ENCODE measurements at regions not wholly inside any gene's neighbourhood (a gene's known extent, or its start where the extent isn't known, plus 50 kb on each side); places are given as distances from the start of the nearest gene placed in this dataset.

DNA sequence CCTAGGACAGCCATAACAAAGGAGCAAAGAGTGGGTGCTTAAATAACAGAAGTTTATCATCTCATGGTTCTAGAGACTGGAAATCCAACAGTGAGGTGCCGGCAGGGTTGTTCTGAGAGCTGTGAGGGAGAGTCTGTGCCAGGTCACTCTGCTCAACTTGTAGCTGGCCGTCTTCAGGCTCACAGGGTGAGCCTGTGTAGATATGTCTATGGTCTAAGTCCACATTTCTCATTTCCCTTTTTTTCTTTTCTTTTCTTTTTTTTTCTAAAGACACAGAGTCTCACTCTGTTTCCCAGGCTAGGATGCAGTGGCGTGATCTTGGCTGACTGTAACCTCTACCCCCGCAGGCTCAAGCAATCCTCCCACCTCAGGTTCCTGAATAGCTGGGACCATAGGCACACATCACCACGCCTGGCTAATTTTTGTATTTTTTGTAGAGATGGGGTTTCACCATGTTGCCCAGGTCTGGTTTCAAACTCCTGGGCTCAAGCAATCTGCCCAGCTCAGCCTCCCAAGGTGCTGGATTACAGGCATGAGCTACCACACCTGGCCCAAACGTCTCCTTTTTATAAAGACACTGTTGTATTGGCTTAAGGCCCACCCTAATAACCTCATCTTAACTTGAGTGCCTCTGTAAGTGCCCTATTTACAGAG, 142.2 kb downstream of the SP3 start (continued):
- TF ChIP-seq, protein P1, sequence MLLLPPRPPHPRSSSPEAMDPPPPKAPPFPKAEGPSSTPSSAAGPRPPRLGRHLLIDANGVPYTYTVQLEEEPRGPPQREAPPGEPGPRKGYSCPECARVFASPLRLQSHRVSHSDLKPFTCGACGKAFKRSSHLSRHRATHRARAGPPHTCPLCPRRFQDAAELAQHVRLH (CRISPR knock-in tag; IDR thresholded peaks at IDR 0.05; ENCODE audit: borderline replicate concordance, low read depth), result no peak
- TF ChIP-seq PCBP2 (optimal IDR thresholded peaks at IDR 0.05; ENCODE audit: low read depth, low read length, poor library complexity, severe bottlenecking), result no peak

DNA sequence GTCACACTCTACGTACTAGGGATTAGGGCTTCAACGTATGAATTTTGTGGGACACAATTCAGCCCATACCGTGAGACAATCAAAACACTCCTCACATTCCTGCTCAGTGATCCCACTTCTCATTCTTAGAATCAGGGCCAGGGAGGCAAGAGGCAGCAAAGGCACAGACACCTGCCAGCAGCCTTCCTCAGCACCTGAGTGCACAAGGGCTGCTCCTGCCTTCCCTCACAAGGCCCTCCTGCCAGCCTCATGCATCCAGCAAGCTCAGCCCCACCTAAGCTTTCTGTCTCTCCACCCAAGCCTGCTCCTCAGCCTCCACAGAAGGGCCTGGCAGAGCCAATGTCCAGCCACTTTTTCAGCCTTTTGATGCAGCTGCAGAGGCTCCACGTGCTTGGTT, 141.6 kb downstream of the SP3 start:
- Histone ChIP-seq H3K27me3 (ENCODE audit: control insufficient read depth in 1 of 2, insufficient read depth in 2 of 2, low read length in 2 of 2) (peaks cover 0 to 63% of the 10 kb centered on the region in 2 experiments; a peak in 4 of 5 replicates), H3K4me3 (replicated peaks in 1 of 3; ENCODE audit: insufficient read depth in 1 of 3, low read depth in 2 of 3, low read length in 3 of 3) (no peak overlapping the region), H3K4me2 (ENCODE audit: low read depth, low read length) (no peak overlapping the region), H3K27ac (ENCODE audit: extremely low read length, insufficient read depth, low read length) (no peak overlapping the region), H3K9ac (ENCODE audit: insufficient read depth, low read depth, low read length) (no peak overlapping the region), H2AFZ (ENCODE audit: low read length) (no peak overlapping the region), H3K9me3 (ENCODE audit: low read length) (no peaks in the 10 kb centered on the region), H3K36me3 (replicated peaks in 1 of 2; ENCODE audit: control insufficient read depth in 1 of 2, insufficient read depth in 2 of 2, low read length in 2 of 2) (no peaks in the 10 kb centered on the region), H3K79me2 (ENCODE audit: insufficient read depth, low read length) (no peaks in the 10 kb centered on the region), H4K20me1 (ENCODE audit: insufficient read depth, low read length) (no peaks in the 10 kb centered on the region), H3K4me1 (ENCODE audit: insufficient read depth, low read length) (no peaks in the 10 kb centered on the region)
- ATAC-seq (no peak), FAIRE-seq (no peak), DNase-seq (ENCODE audit: low spot score) (no peak)
- BruUV-seq (replicated peaks), result no TSS peak
- ChIA-PET CTCF (ENCODE audit: low intra/inter-chr PET ratio, low total read pairs) (no interaction called here), POLR2A (no interaction called here)
- intact Hi-C loops (cut with micrococcal nuclease; ENCODE audit: unreplicated experiment), result no loop called here
- in situ Hi-C loops (cut with HindIII; ENCODE audit: extremely low pct_ligation_motif_present, low pct_unique_long_range_greater_than_20kb), result no loop called here
- WGBS (ENCODE audit: low lambda C conversion rate), result 24% methylated on average over 4 of the region's 4 CpGs
- TF ChIP-seq ZNF703 (CRISPR knock-in tag; IDR thresholded peaks at IDR 0.05; ENCODE audit: borderline replicate concordance) (no peak), RORA (CRISPR knock-in tag; IDR thresholded peaks at IDR 0.05) (no peak)

All from HepG2 (cell line).